ENCODE measurements at regions not wholly inside any gene's neighbourhood (a gene's known extent, or its start where the extent isn't known, plus 50 kb on each side); places are given as distances from the start of the nearest gene placed in this dataset.

- TF ChIP-seq CTCF (conservative IDR thresholded peaks at IDR 0.05) (no peak), ZFX (IDR thresholded peaks at IDR 0.05) (no peak)
These were observed 157.6 kb downstream of the GASK1B start for GRCh38 chr4:158015241-158015640.

Data from C4-2B (cell line).